ENCODE measurements at regions not wholly inside any gene's neighbourhood (a gene's known extent, or its start where the extent isn't known, plus 50 kb on each side); places are given as distances from the start of the nearest gene placed in this dataset.

DNA sequence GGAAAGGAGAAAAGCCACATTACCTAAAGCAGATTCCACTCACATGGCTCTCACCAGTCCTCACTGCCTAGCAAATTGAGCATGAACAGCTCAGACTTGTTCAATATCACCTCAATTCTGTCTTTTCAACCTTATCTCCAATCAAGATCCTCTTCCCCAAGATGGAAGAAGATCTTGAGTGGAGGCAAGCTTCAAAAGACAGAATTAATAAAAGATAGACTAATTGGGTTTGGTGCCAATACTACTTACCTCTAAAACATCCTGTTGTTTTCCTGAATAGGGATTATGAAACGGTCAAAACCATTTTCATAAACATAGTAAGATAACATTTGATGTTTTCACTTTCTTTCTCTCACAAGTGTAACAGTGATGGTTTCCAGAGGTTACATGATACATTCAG, 349.2 kb upstream of the PLD5 start:
- no peaks in the 10 kb centered on the region for H3K9me3 ChIP-seq (ENCODE audit: control insufficient read depth in 2 of 2, low read length in 2 of 2)
- ATAC-seq (ENCODE audit: low read depth in 2 of 2) = no peak
- no peaks in the 10 kb centered on the region for H3K27me3 Mint-ChIP-seq

DNA sequence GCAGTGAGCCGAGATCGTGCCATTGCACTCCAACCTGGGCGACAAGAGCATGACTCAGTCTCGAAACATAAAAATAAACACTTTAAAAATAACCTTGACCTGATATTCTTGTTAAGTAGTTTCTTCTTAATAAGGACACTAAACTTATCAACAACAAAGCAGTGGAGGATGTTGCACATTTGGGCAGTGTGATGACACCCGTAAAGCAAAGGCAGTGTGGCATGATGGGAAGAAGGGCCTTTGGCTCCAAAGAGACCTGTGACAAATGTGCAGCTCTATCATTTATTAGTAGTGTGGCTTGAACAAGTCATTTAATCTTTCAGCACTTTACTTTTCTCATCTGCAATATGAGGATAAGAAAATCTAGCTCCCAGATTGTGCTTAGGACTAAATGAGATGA, 348.0 kb upstream of the PLD5 start:
- no peak overlapping the region for H3K27ac ChIP-seq (ENCODE audit: insufficient read depth, low read length, poor library complexity, severe bottlenecking)
- Mint-ChIP-seq H3K27ac (no peak overlapping the region), H3K9me3 (no peaks in the 10 kb centered on the region), H3K4me1 (no peaks in the 10 kb centered on the region), H3K4me3 (no peak overlapping the region), H3K27me3 (no peaks in the 10 kb centered on the region), H3K36me3 (no peaks in the 10 kb centered on the region)
- H3K36me3 ChIP-seq (ENCODE audit: control insufficient read depth, insufficient read depth, low read length) = no peaks in the 10 kb centered on the region
- no peak overlapping the region for H3K4me3 ChIP-seq (ENCODE audit: low read depth, low read length)
- ATAC-seq (ENCODE audit: low read depth in 2 of 2) (no peak), DNase-seq (no peak)
- no peaks in the 10 kb centered on the region for H3K9me3 ChIP-seq (ENCODE audit: control insufficient read depth in 2 of 2, low read length in 2 of 2)
- no peaks in the 10 kb centered on the region for H3K27me3 ChIP-seq (ENCODE audit: control insufficient read depth, insufficient read depth, low read length)
- no peaks in the 10 kb centered on the region for H3K4me1 ChIP-seq (ENCODE audit: control insufficient read depth, insufficient read depth, low read length, poor library complexity, severe bottlenecking)

More for the DNA sequence above, 349.2 kb upstream of the PLD5 start:
- H3K4me3 ChIP-seq (ENCODE audit: low read depth, low read length) = no peak overlapping the region
- Mint-ChIP-seq H3K4me1 (no peaks in the 10 kb centered on the region), H3K4me3 (no peak overlapping the region), H3K27ac (no peak overlapping the region), H3K36me3 (no peaks in the 10 kb centered on the region), H3K9me3 (no peaks in the 10 kb centered on the region)
- H3K27ac ChIP-seq (ENCODE audit: insufficient read depth, low read length, poor library complexity, severe bottlenecking) = no peak overlapping the region
- no peaks in the 10 kb centered on the region for H3K4me1 ChIP-seq (ENCODE audit: control insufficient read depth, insufficient read depth, low read length, poor library complexity, severe bottlenecking)
- H3K27me3 ChIP-seq (ENCODE audit: control insufficient read depth, insufficient read depth, low read length) = no peaks in the 10 kb centered on the region
- DNase-seq = no peak
- H3K36me3 ChIP-seq (ENCODE audit: control insufficient read depth, insufficient read depth, low read length) = no peaks in the 10 kb centered on the region

DNA sequence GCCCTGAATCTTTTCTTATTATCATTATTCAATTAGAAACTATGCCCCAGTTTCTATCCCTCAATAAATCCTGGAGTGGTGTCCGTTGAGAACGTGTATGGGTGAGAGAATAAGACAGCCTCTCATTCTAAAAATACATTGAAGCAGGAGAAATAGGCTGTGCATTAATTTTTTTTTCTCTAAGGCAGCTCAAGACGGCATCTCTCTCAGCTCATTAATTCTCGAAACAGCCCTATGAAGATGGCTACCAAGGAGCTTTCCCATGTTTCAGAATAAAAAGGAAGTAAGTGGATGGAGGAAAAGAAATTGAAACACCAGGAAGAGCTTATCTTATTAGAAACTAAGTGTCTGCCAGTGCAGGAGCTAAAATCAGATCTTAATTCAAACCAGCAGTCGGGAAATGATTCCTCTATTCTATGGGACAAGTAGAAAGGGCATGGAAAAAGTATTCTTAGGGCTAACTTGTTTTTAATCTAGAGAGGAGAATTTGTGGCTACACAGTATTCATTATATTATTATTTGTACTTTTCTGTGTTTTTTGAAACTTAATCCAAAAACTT, 347.1 kb upstream of the PLD5 start:
- Mint-ChIP-seq H3K36me3 (no peaks in the 10 kb centered on the region), H3K27me3 (no peaks in the 10 kb centered on the region), H3K4me3 (no peak overlapping the region), H3K27ac (no peak overlapping the region), H3K4me1 (no peaks in the 10 kb centered on the region), H3K9me3 (no peaks in the 10 kb centered on the region)
- H3K4me1 ChIP-seq (ENCODE audit: control insufficient read depth, insufficient read depth, low read length, poor library complexity, severe bottlenecking) = no peaks in the 10 kb centered on the region
- no peaks in the 10 kb centered on the region for H3K27me3 ChIP-seq (ENCODE audit: control insufficient read depth, insufficient read depth, low read length)
- H3K4me3 ChIP-seq (ENCODE audit: low read depth, low read length) = no peak overlapping the region
- H3K9me3 ChIP-seq (ENCODE audit: control insufficient read depth in 2 of 2, low read length in 2 of 2) = no peaks in the 10 kb centered on the region
- no peaks in the 10 kb centered on the region for H3K36me3 ChIP-seq (ENCODE audit: control insufficient read depth, insufficient read depth, low read length)
- no peak overlapping the region for H3K27ac ChIP-seq (ENCODE audit: insufficient read depth, low read length, poor library complexity, severe bottlenecking)
- DNase-seq = no peak
- ATAC-seq (ENCODE audit: low read depth in 2 of 2) = no peak

DNA sequence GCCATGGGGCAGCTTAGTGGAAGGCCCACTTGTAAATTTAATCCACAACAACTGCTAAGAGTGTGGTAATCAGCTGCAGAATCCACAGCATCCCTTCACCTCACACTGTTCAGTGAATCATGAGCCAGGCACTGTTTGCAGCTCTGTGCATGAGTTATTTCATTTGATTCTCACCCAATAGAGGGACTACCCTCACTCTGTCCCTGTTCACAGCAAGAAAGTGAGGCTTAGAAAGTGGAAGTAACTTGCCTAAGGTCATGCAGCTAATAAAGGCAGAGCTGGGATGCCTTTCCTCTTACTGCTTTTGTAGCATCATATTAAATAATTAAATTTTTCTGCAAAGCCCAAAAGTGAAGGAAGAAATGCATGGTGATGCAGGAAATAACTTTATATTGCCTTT, 346.5 kb upstream of the PLD5 start:
- Mint-ChIP-seq H3K4me1 (no peaks in the 10 kb centered on the region), H3K9me3 (no peaks in the 10 kb centered on the region), H3K4me3 (no peak overlapping the region), H3K36me3 (no peaks in the 10 kb centered on the region), H3K27ac (no peak overlapping the region), H3K27me3 (no peaks in the 10 kb centered on the region)
- ATAC-seq (ENCODE audit: low read depth in 2 of 2) = no peak
- Histone ChIP-seq H3K27ac (ENCODE audit: insufficient read depth, low read length, poor library complexity, severe bottlenecking) (no peak overlapping the region), H3K4me1 (ENCODE audit: control insufficient read depth, insufficient read depth, low read length, poor library complexity, severe bottlenecking) (no peaks in the 10 kb centered on the region), H3K9me3 (ENCODE audit: control insufficient read depth in 2 of 2, low read length in 2 of 2) (no peaks in the 10 kb centered on the region), H3K36me3 (ENCODE audit: control insufficient read depth, insufficient read depth, low read length) (no peaks in the 10 kb centered on the region), H3K4me3 (ENCODE audit: low read depth, low read length) (no peak overlapping the region), H3K27me3 (ENCODE audit: control insufficient read depth, insufficient read depth, low read length) (no peaks in the 10 kb centered on the region)
- DNase-seq = no peak

DNA sequence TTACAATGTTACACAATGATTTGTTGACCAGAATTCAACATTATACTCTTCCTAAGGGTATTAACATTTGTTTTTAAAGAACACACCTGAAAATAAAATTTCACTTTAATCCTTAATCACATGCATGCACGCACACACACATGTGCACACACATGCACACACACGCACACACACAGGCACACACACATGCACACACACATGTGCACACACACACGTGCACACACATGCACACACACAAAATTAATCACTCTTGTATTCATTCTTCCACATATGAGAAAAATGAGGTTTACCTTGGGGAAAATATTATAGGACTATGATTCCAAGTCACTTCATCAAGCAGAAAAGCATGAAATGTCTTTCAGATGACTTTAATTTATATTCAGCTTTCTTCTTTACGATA, 331.8 kb upstream of the PLD5 start:
- DNase-seq = no peak
- Mint-ChIP-seq H3K9me3 (peaks cover 0 to 9% (median 4%) of the 10 kb centered on the region in 7 donors), H3K4me3 (no peak overlapping the region), H3K4me1 (no peaks in the 10 kb centered on the region), H3K27ac (no peak overlapping the region), H3K27me3 (no peaks in the 10 kb centered on the region), H3K36me3 (no peaks in the 10 kb centered on the region)
- Histone ChIP-seq H3K27ac (ENCODE audit: insufficient read depth, low read length, poor library complexity, severe bottlenecking) (no peak overlapping the region), H3K36me3 (ENCODE audit: control insufficient read depth, insufficient read depth, low read length) (no peaks in the 10 kb centered on the region), H3K4me3 (ENCODE audit: low read depth, low read length) (no peak overlapping the region), H3K27me3 (ENCODE audit: control insufficient read depth, insufficient read depth, low read length) (no peaks in the 10 kb centered on the region), H3K4me1 (ENCODE audit: control insufficient read depth, insufficient read depth, low read length, poor library complexity, severe bottlenecking) (no peaks in the 10 kb centered on the region), H3K9me3 (ENCODE audit: control insufficient read depth in 2 of 2, low read length in 2 of 2) (no peaks in the 10 kb centered on the region)
- no peak for ATAC-seq (ENCODE audit: low read depth in 2 of 2)

DNA sequence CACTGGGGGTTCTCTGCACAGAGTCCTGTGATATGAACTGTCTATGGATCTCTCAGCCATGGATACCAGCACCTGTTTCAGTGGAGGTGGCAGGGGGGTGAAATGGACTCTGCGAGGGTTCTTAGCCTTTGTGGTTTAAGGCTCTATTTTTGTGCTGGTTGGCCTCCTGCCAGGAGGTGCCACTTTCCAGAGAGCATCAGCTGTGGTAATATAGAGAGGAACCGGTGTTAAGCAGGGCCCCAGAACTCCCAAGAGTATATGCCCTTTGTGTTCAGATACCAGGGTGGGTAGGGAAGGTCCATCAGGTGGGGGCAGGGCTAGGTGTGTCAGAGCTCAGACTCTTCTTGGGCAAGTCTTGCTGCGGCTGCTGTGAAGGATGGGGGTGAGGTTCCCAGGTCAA, 330.0 kb upstream of the PLD5 start:
- no peak overlapping the region for H3K4me3 Mint-ChIP-seq
- ATAC-seq (ENCODE audit: low read depth in 2 of 2) = no peak
- DNase-seq = no peak
- Histone ChIP-seq H3K36me3 (ENCODE audit: control insufficient read depth, insufficient read depth, low read length) (no peaks in the 10 kb centered on the region), H3K27ac (ENCODE audit: insufficient read depth, low read length, poor library complexity, severe bottlenecking) (no peak overlapping the region), H3K27me3 (ENCODE audit: control insufficient read depth, insufficient read depth, low read length) (no peaks in the 10 kb centered on the region), H3K4me3 (ENCODE audit: low read depth, low read length) (no peak overlapping the region), H3K4me1 (ENCODE audit: control insufficient read depth, insufficient read depth, low read length, poor library complexity, severe bottlenecking) (no peaks in the 10 kb centered on the region), H3K9me3 (ENCODE audit: control insufficient read depth in 2 of 2, low read length in 2 of 2) (no peaks in the 10 kb centered on the region)
- peaks cover 2 to 26% (median 6%) of the 10 kb centered on the region in 7 donors for H3K9me3 Mint-ChIP-seq
- no peak overlapping the region for H3K27ac Mint-ChIP-seq
- H3K36me3 Mint-ChIP-seq = no peaks in the 10 kb centered on the region
- no peaks in the 10 kb centered on the region for H3K27me3 Mint-ChIP-seq
- no peaks in the 10 kb centered on the region for H3K4me1 Mint-ChIP-seq

DNA sequence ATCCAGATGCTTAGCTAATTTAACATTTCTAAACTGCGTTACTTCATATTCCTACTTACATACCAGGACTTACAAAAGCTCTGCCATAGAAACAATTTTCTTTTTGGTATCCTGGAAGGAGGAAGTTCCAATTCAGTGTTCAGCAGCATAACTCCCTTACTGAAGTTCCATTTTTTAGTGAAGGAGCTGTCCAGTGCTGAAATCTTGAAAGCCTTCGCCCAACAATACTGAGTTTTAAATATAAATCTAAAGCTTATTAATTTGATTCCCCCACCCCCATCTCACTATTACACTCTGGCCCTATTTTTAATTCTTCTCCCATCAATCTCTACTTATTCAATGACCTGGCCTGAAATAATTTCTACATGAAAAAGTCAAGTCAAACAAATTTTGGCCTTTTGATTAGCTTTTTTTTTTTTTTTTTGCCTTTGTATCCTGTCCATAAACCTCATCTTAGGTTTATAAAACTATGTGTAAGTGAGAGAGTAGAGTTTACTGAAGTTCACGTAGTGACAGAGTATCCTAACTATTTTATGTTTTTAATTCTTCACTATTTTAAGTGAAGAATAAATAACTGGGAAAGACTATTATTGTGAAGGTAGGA, 323.0 kb upstream of the PLD5 start:
- peak in 1 of 3 donors; percentile 2 for DNase-seq
- H3K9me3 ChIP-seq (ENCODE audit: control insufficient read depth in 2 of 2, low read length in 2 of 2) = no peaks in the 10 kb centered on the region
- ATAC-seq (ENCODE audit: low read depth in 2 of 2) = no peak
- no peaks in the 10 kb centered on the region for H3K4me1 Mint-ChIP-seq
- no peaks in the 10 kb centered on the region for H3K27me3 Mint-ChIP-seq
- no peaks in the 10 kb centered on the region for H3K4me1 ChIP-seq (ENCODE audit: control insufficient read depth, insufficient read depth, low read length, poor library complexity, severe bottlenecking)
- H3K9me3 Mint-ChIP-seq = peaks cover 2 to 42% (median 9%) of the 10 kb centered on the region in 7 donors
- no peaks in the 10 kb centered on the region for H3K36me3 ChIP-seq (ENCODE audit: control insufficient read depth, insufficient read depth, low read length)
- no peak overlapping the region for H3K27ac Mint-ChIP-seq
- H3K4me3 ChIP-seq (ENCODE audit: low read depth, low read length) = no peak overlapping the region
- H3K4me3 Mint-ChIP-seq = no peak overlapping the region
- H3K27me3 ChIP-seq (ENCODE audit: control insufficient read depth, insufficient read depth, low read length) = no peaks in the 10 kb centered on the region
- no peaks in the 10 kb centered on the region for H3K36me3 Mint-ChIP-seq
- H3K27ac ChIP-seq (ENCODE audit: insufficient read depth, low read length, poor library complexity, severe bottlenecking) = no peak overlapping the region

DNA sequence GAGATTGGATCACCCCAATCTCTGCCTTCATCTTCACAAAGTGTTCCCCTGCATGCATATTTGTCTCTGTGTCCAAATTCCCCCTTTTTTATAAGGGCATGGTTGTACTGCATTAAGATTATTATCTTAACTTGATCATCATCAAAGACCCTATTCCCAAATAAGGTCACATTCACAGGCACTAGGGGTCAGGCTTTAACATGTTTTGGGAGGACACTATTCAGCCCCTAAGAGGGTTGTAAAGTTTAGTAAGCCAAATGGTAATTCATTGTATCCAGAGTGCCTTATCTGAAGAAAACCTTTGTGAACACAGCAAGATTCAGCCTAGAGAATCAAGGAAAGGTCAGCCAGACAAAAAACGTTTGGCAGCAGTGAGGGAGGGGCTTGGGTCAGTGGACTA, 317.6 kb upstream of the PLD5 start:
- H3K27me3 Mint-ChIP-seq = no peaks in the 10 kb centered on the region
- ATAC-seq (ENCODE audit: low read depth in 2 of 2) = no peak

More for the DNA sequence above, 317.6 kb upstream of the PLD5 start:
- Mint-ChIP-seq H3K36me3 (no peaks in the 10 kb centered on the region), H3K9me3 (peaks cover 1 to 20% (median 4%) of the 10 kb centered on the region in 7 donors), H3K27ac (no peak overlapping the region), H3K4me3 (peak overlapping the region in 1 of 4 donors; percentile 22), H3K4me1 (no peaks in the 10 kb centered on the region)
- Histone ChIP-seq H3K4me3 (ENCODE audit: low read depth, low read length) (no peak overlapping the region), H3K27me3 (ENCODE audit: control insufficient read depth, insufficient read depth, low read length) (no peaks in the 10 kb centered on the region), H3K36me3 (ENCODE audit: control insufficient read depth, insufficient read depth, low read length) (no peaks in the 10 kb centered on the region), H3K9me3 (ENCODE audit: control insufficient read depth in 2 of 2, low read length in 2 of 2) (no peaks in the 10 kb centered on the region), H3K4me1 (ENCODE audit: control insufficient read depth, insufficient read depth, low read length, poor library complexity, severe bottlenecking) (no peaks in the 10 kb centered on the region), H3K27ac (ENCODE audit: insufficient read depth, low read length, poor library complexity, severe bottlenecking) (no peak overlapping the region)
- no peak for DNase-seq

All from CD4-positive, CD25-positive, alpha-beta regulatory T cell (primary cell).